Fibroblast of lung (primary cell): ENCODE measurements at regions not wholly inside any gene's neighbourhood (a gene's known extent, or its start where the extent isn't known, plus 50 kb on each side); places are given as distances from the start of the nearest gene placed in this dataset.

Experiments
- DNase-seq, 2 donors: peaks; one replicate each; pipeline versions ENCODE4 v3.0.0 to v3.0.0-alpha.2; 2010; ENCODE audit warnings: low read depth in 2 of 2
- H2AFZ ChIP-seq: 2 replicates; pipeline ENCODE4 v1.5.1; 2012; ENCODE audit warnings: low read length, control low read depth, inconsistent platforms
- H3K27ac ChIP-seq: 2 replicates; pipeline ENCODE4 v1.5.1; 2011; ENCODE audit warnings: low read length, control low read depth; ENCODE audit not compliant: insufficient read depth
- H3K27me3 ChIP-seq: 2 replicates; pipeline ENCODE4 v1.5.1; 2011; ENCODE audit warnings: mild to moderate bottlenecking, low read length; ENCODE audit not compliant: control insufficient read depth, insufficient read depth
- H3K36me3 ChIP-seq: 2 replicates; pipeline ENCODE4 v1.5.1; 2011; ENCODE audit warnings: low read length; ENCODE audit not compliant: control insufficient read depth, insufficient read depth
- H3K4me1 ChIP-seq: 2 replicates; pipeline ENCODE4 v1.5.1; 2011; ENCODE audit warnings: low read length; ENCODE audit not compliant: control insufficient read depth, insufficient read depth; ENCODE audit errors: extremely low read depth
- H3K4me2 ChIP-seq: 2 replicates; pipeline ENCODE4 v1.5.1; 2011; ENCODE audit warnings: low read length, control low read depth; ENCODE audit not compliant: insufficient read depth; ENCODE audit errors: extremely low read depth
- H3K4me3 ChIP-seq, 4 experiments: fragments of 200-600 bp in 1 of 4; sonication (generic) in 1 of 4; replicated peaks in 1 of 4; 2 replicates each; pipeline ENCODE4 v1.5.1; 2011 to 2016; ENCODE audit warnings: low read length in 4 of 4, low read depth in 3 of 4, mild to moderate bottlenecking in 3 of 4, control low read depth in 2 of 4, inconsistent platforms in 1 of 4, mixed read lengths in 1 of 4; ENCODE audit not compliant: insufficient read depth in 1 of 4; ENCODE audit errors: control extremely low read depth in 1 of 4
- H3K79me2 ChIP-seq: 2 replicates; pipeline ENCODE4 v1.5.1; 2012; ENCODE audit warnings: mild to moderate bottlenecking, low read length, inconsistent platforms; ENCODE audit not compliant: control insufficient read depth, insufficient read depth
- H3K9ac ChIP-seq: 2 replicates; pipeline ENCODE4 v1.5.1; 2011; ENCODE audit warnings: mild to moderate bottlenecking, low read length, control low read depth; ENCODE audit not compliant: insufficient read depth
- H3K9me3 ChIP-seq: 2 replicates; pipeline ENCODE4 v1.5.1; 2012; ENCODE audit warnings: low read depth, low read length; ENCODE audit not compliant: control insufficient read depth, insufficient read depth
- H4K20me1 ChIP-seq: 2 replicates; pipeline ENCODE4 v1.5.1; 2011; ENCODE audit warnings: low read length; ENCODE audit not compliant: control insufficient read depth, insufficient read depth; ENCODE audit errors: extremely low read depth
- EZH2 ChIP-seq: IDR thresholded peaks from 2 replicates; pipeline ENCODE4 v1.5.1; 2012; ENCODE audit warnings: low read length, control low read depth, mild to moderate bottlenecking; ENCODE audit errors: missing control alignments
- TF ChIP-seq, protein P1 (sequence below), 2 donors: IDR thresholded peaks in 1 of 2; conservative IDR thresholded peaks in 1 of 2; 1 replicate in 1 of 2; 2 replicates in 1 of 2; pipeline ENCODE4 v1.5.1; 2011 to 2012; ENCODE audit warnings: low read length in 2 of 2, control low read depth in 1 of 2, inconsistent platforms in 1 of 2, low read depth in 1 of 2, mild to moderate bottlenecking in 1 of 2

DNA sequence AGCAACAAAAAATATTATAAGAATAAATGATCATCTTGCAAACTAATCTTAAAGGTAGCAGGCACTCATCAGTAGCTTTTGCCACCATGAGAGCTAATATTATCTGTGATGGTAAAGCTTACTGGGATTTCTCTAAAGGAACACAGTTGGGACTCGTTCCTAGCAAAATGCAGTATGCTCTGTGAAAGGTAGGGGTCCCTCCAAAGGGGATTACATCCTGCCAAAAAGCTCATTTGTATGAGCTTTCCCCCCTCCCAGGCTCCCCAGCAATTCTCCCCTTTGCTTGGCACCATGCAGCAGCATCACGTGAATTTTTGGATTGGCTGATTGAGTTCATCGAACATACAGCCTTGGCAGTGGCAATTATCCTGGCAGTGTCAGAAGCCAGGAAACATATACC lies 361.0 kb upstream of the PLSCR5 start:
- H4K20me1 ChIP-seq: no peaks in the 10 kb centered on the region
- no peak overlapping the region for H3K4me3 ChIP-seq
- no peak overlapping the region for H3K9ac ChIP-seq
- no peak overlapping the region for H2AFZ ChIP-seq
- H3K4me1 ChIP-seq: peaks cover 3% of the 10 kb centered on the region
- no peaks in the 10 kb centered on the region for H3K36me3 ChIP-seq
- H3K27ac ChIP-seq: no peak overlapping the region
- no peak for DNase-seq
- H3K79me2 ChIP-seq: no peaks in the 10 kb centered on the region
- H3K9me3 ChIP-seq: no peaks in the 10 kb centered on the region
- no peaks in the 10 kb centered on the region for H3K27me3 ChIP-seq
- H3K4me2 ChIP-seq: no peak overlapping the region
- TF ChIP-seq, protein P1, sequence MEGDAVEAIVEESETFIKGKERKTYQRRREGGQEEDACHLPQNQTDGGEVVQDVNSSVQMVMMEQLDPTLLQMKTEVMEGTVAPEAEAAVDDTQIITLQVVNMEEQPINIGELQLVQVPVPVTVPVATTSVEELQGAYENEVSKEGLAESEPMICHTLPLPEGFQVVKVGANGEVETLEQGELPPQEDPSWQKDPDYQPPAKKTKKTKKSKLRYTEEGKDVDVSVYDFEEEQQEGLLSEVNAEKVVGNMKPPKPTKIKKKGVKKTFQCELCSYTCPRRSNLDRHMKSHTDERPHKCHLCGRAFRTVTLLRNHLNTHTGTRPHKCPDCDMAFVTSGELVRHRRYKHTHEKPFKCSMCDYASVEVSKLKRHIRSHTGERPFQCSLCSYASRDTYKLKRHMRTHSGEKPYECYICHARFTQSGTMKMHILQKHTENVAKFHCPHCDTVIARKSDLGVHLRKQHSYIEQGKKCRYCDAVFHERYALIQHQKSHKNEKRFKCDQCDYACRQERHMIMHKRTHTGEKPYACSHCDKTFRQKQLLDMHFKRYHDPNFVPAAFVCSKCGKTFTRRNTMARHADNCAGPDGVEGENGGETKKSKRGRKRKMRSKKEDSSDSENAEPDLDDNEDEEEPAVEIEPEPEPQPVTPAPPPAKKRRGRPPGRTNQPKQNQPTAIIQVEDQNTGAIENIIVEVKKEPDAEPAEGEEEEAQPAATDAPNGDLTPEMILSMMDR (conservative IDR thresholded peaks at IDR 0.05 in 1 of 2, IDR thresholded peaks at IDR 0.05 in 1 of 2; ENCODE audit: low read depth in 1 of 2, low read length in 2 of 2): no peak
- TF ChIP-seq EZH2: no peak

DNA sequence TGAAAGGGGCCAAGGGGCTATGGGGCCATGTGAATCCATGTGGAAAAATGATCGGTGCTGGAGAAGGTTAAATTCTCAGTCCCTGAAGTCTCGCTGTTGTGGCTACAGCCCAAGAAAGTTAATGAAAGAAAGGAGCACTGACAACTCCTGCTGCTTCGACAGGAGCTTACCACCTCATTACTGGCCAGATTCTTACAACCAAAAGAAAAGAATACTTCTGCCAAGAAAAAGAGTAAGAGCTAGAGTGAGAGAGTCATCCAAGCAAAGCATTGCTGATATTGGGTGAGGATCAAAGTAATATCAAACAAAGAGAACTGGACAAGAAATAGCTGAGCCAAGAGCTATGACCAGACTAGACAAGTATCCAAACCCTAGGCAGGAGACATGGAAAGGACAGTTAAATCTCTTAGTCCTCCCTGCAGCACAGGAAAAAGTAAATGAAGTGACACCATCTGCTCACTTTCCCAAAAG lies 348.4 kb upstream of the PLSCR5 start:
- Histone ChIP-seq H3K27ac (no peak overlapping the region), H3K4me3 (no peak overlapping the region), H3K9me3 (no peaks in the 10 kb centered on the region), H3K4me2 (no peak overlapping the region), H3K27me3 (no peaks in the 10 kb centered on the region), H3K4me1 (no peaks in the 10 kb centered on the region), H4K20me1 (no peaks in the 10 kb centered on the region), H3K36me3 (no peaks in the 10 kb centered on the region), H2AFZ (peak overlapping the region; percentile 51), H3K79me2 (no peaks in the 10 kb centered on the region), H3K9ac (no peak overlapping the region)
- TF ChIP-seq, protein P1 (conservative IDR thresholded peaks at IDR 0.05 in 1 of 2, IDR thresholded peaks at IDR 0.05 in 1 of 2; ENCODE audit: low read depth in 1 of 2, low read length in 2 of 2): no peak
- no peak for TF ChIP-seq EZH2
- DNase-seq: peak in 1 of 2 donors; percentile 94

GRCh38 chr3:146948985-146949384 lies 343.8 kb upstream of the PLSCR5 start:
- no peak overlapping the region for H3K9ac ChIP-seq
- H2AFZ ChIP-seq: no peak overlapping the region
- H3K27ac ChIP-seq: no peak overlapping the region
- no peaks in the 10 kb centered on the region for H3K79me2 ChIP-seq
- no peak for TF ChIP-seq EZH2
- TF ChIP-seq, protein P1 (conservative IDR thresholded peaks at IDR 0.05 in 1 of 2, IDR thresholded peaks at IDR 0.05 in 1 of 2; ENCODE audit: low read depth in 1 of 2, low read length in 2 of 2): no peak
- no peak overlapping the region for H3K4me3 ChIP-seq
- H3K27me3 ChIP-seq: no peaks in the 10 kb centered on the region
- no peaks in the 10 kb centered on the region for H3K36me3 ChIP-seq
- no peak for DNase-seq
- H3K9me3 ChIP-seq: no peaks in the 10 kb centered on the region
- no peaks in the 10 kb centered on the region for H3K4me1 ChIP-seq
- H4K20me1 ChIP-seq: no peaks in the 10 kb centered on the region
- H3K4me2 ChIP-seq: no peak overlapping the region
